Tibial nerve (tissue), 4 donors: ENCODE measurements at regions not wholly inside any gene's neighbourhood (a gene's known extent, or its start where the extent isn't known, plus 50 kb on each side); places are given as distances from the start of the nearest gene placed in this dataset.

Experiments
- DNase-seq, 2 donors: peaks; one replicate each; pipeline ENCODE4 v3.0.0-alpha.2; 2019; ENCODE audit warnings: low spot score in 2 of 2
- H3K27ac ChIP-seq, 4 donors: fragments of 200-600 bp; sonication (generic) in 3 of 4; one replicate each; pipeline ENCODE4 v1.5.1; 2017 to 2019; ENCODE audit warnings: mild to moderate bottlenecking in 1 of 4
- H3K27me3 ChIP-seq, 2 donors: fragments of 200-600 bp; sonication (generic) in 1 of 2; one replicate each; pipeline versions ENCODE4 v1.5.1 to v1.6.0; 2017 to 2019
- H3K36me3 ChIP-seq, 3 donors: fragments of 200-600 bp; sonication (generic); one replicate each; pipeline ENCODE4 v1.5.1; 2018 to 2019
- H3K4me1 ChIP-seq, 4 donors: fragments of 200-600 bp; sonication (generic) in 3 of 4; one replicate each; pipeline ENCODE4 v1.5.1; 2017 to 2019
- H3K4me3 ChIP-seq, 4 donors: fragments of 200-600 bp; sonication (generic) in 3 of 4; one replicate each; pipeline ENCODE4 v1.5.1; 2017 to 2019; ENCODE audit warnings: mild to moderate bottlenecking in 1 of 4, moderate library complexity in 1 of 4
- H3K9me3 ChIP-seq, 4 donors: fragments of 200-600 bp; sonication (generic) in 3 of 4; one replicate each; pipeline ENCODE4 v1.5.1; 2017 to 2019
- CTCF ChIP-seq, 5 experiments: fragments of 200-600 bp in 3 of 5; fragments of 450-650 bp in 2 of 5; sonication (generic) in 3 of 5; IDR thresholded peaks; one replicate each; pipeline ENCODE4 v1.5.1; 2016 to 2019; ENCODE audit warnings: antibody characterized with exemption in 5 of 5, mild to moderate bottlenecking in 3 of 5, moderate library complexity in 2 of 5
- EP300 ChIP-seq, 2 donors: sonication (generic); formaldehyde crosslinking; IDR thresholded peaks; one replicate each; pipeline ENCODE4 v1.6.1; 2017; ENCODE audit warnings: antibody characterized with exemption in 2 of 2, mild to moderate bottlenecking in 1 of 2
- POLR2A ChIP-seq, 2 donors: fragments of 450-650 bp; IDR thresholded peaks; one replicate each; pipeline ENCODE4 v1.6.1; 2017; ENCODE audit warnings: antibody characterized with exemption in 2 of 2, mild to moderate bottlenecking in 2 of 2, moderate library complexity in 2 of 2
- WGBS, 2 donors: methylation state at CpG; one replicate each; pipeline ENCODE4 v1.1.5; 2018; 5-methylcytosine and 5-hydroxymethylcytosine counted together

GRCh38 chr1:57791497-57791896 lies 367.6 kb upstream of the DAB1 start:
- H3K4me1 ChIP-seq, result no peaks in the 10 kb centered on the region
- H3K27ac ChIP-seq, result no peak overlapping the region
- H3K36me3 ChIP-seq, result no peaks in the 10 kb centered on the region
- no peaks in the 10 kb centered on the region for H3K27me3 ChIP-seq
- no peak for TF ChIP-seq POLR2A (IDR thresholded peaks at IDR 0.05)
- H3K9me3 ChIP-seq, result no peaks in the 10 kb centered on the region
- DNase-seq, result no peak
- no peak overlapping the region for H3K4me3 ChIP-seq
- 77 to 84% methylated on average over 3 of the region's 3 CpGs for WGBS, 2 donors

- WGBS, 2 donors, result 86 to 93% methylated on average over 5 of the region's 5 CpGs
- H3K4me1 ChIP-seq, result no peaks in the 10 kb centered on the region
Measured at GRCh38 chr1:57789936-57790335, 366.1 kb upstream of the DAB1 start.

GRCh38 chr1:57788313-57788712 lies 364.5 kb upstream of the DAB1 start:
- Histone ChIP-seq H3K4me3 (no peak overlapping the region), H3K9me3 (no peaks in the 10 kb centered on the region), H3K36me3 (no peaks in the 10 kb centered on the region), H3K27ac (no peak overlapping the region), H3K27me3 (no peaks in the 10 kb centered on the region), H3K4me1 (no peaks in the 10 kb centered on the region)
- 32 to 64% methylated on average over 1 of the region's 1 CpG for WGBS, 2 donors
- TF ChIP-seq POLR2A (IDR thresholded peaks at IDR 0.05) (no peak), CTCF (IDR thresholded peaks at IDR 0.05) (no peak), EP300 (IDR thresholded peaks at IDR 0.05) (no peak)
- DNase-seq, result no peak

More at GRCh38 chr1:57789936-57790335, 366.1 kb upstream of the DAB1 start:
- no peak for DNase-seq
- Histone ChIP-seq H3K27me3 (no peaks in the 10 kb centered on the region), H3K36me3 (no peaks in the 10 kb centered on the region), H3K9me3 (no peaks in the 10 kb centered on the region), H3K4me3 (no peak overlapping the region), H3K27ac (no peak overlapping the region)
- no peak for TF ChIP-seq POLR2A (IDR thresholded peaks at IDR 0.05)
- TF ChIP-seq CTCF (IDR thresholded peaks at IDR 0.05), result no peak
- TF ChIP-seq EP300 (IDR thresholded peaks at IDR 0.05), result no peak

- 69 to 76% methylated on average over 1 of the region's 1 CpG for WGBS, 2 donors
- no peak for DNase-seq
- H3K36me3 ChIP-seq, result no peaks in the 10 kb centered on the region
- no peak for TF ChIP-seq CTCF (IDR thresholded peaks at IDR 0.05)
- no peak for TF ChIP-seq EP300 (IDR thresholded peaks at IDR 0.05)
- no peak for TF ChIP-seq POLR2A (IDR thresholded peaks at IDR 0.05)
- H3K4me3 ChIP-seq, result no peak overlapping the region
- no peaks in the 10 kb centered on the region for H3K27me3 ChIP-seq
- H3K27ac ChIP-seq, result no peak overlapping the region
- no peaks in the 10 kb centered on the region for H3K9me3 ChIP-seq
- no peaks in the 10 kb centered on the region for H3K4me1 ChIP-seq
Measured at GRCh38 chr1:57784356-57784755, 360.5 kb upstream of the DAB1 start.

GRCh38 chr1:57782357-57782756 lies 358.5 kb upstream of the DAB1 start:
- DNase-seq, result no peak
- Histone ChIP-seq H3K9me3 (no peaks in the 10 kb centered on the region), H3K4me3 (no peak overlapping the region), H3K27me3 (no peaks in the 10 kb centered on the region), H3K36me3 (no peaks in the 10 kb centered on the region), H3K4me1 (no peaks in the 10 kb centered on the region), H3K27ac (no peak overlapping the region)
- TF ChIP-seq EP300 (IDR thresholded peaks at IDR 0.05) (no peak), POLR2A (IDR thresholded peaks at IDR 0.05) (no peak), CTCF (IDR thresholded peaks at IDR 0.05) (no peak)
- 66 to 81% methylated on average over 2 of the region's 2 CpGs for WGBS, 2 donors

GRCh38 chr1:57772580-57773195 lies 348.8 kb upstream of the DAB1 start:
- Histone ChIP-seq H3K4me3 (no peak overlapping the region), H3K27ac (no peak overlapping the region), H3K36me3 (no peaks in the 10 kb centered on the region), H3K27me3 (no peaks in the 10 kb centered on the region), H3K9me3 (no peaks in the 10 kb centered on the region), H3K4me1 (no peaks in the 10 kb centered on the region)
- 47 to 68% methylated on average over 1 of the region's 1 CpG for WGBS, 2 donors
- DNase-seq, result no peak
- no peak for TF ChIP-seq CTCF (IDR thresholded peaks at IDR 0.05)
- no peak for TF ChIP-seq EP300 (IDR thresholded peaks at IDR 0.05)
- TF ChIP-seq POLR2A (IDR thresholded peaks at IDR 0.05), result no peak
